Inferior parietal cortex (tissue), 1 donor: ENCODE measurements at regions not wholly inside any gene's neighbourhood (a gene's known extent, or its start where the extent isn't known, plus 50 kb on each side); places are given as distances from the start of the nearest gene placed in this dataset.
"Not testable (repeated sequence)": the region's sequence is repeated elsewhere in the genome, so short reads cannot be mapped to it uniquely, and the experiment has no call there.

Experiments used
- DNase-seq: peaks from one replicate; pipeline ENCODE4 v3.0.0-alpha.2; 2016; ENCODE audit errors: extremely low spot score

GRCh38 chr15:20191508-20192125 lies 350.0 kb downstream of the GOLGA6L6 start:
- not testable (repeated sequence) for DNase-seq

DNA sequence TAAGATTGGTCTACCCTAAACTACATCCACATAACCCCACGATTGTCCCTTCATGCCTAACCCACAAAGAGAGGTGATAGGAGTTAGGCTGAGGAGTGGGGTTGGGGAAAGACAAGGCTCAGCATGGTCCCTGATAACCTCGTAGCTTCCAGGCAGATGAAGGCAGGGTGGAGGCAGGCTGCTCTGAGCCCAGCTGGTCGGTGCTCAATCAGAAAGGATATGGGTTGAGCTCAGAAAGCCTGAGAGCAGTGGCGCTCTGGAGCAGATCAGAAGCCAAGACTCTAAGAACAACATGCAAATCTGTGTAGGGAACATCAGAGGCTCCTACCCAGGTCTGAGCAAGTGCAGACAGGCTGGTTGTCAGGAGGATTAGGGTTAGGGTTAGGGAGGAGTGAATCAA lies 353.0 kb downstream of the GOLGA6L6 start:
- not testable (repeated sequence) for DNase-seq

- DNase-seq = not testable (repeated sequence)
These were observed 353.9 kb downstream of the GOLGA6L6 start for GRCh38 chr15:20187370-20188355.

DNA sequence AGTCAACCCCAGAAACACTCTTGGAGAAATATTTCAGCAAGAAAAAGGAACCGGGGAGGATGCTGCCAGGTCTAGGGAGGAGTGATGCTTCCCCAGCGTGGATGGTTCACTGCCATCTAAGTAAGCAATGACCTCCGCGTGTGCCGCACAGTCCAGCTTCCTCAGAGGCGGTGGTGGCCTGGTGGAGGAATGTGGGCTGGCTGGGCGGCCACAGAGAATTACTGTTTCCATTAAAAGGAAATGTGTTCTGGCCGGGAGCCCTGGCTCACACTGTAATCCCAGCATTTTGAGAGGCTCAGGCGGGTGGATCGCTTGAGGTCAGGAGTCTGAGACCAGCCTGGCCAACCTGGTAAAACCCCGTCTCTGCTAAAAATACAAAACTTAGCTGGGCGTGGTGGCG lies 356.7 kb downstream of the GOLGA6L6 start:
- DNase-seq = not testable (repeated sequence)

- DNase-seq = not testable (repeated sequence)
These were observed 373.4 kb downstream of the GOLGA6L6 start for GRCh38 chr15:20168221-20168620.

DNA sequence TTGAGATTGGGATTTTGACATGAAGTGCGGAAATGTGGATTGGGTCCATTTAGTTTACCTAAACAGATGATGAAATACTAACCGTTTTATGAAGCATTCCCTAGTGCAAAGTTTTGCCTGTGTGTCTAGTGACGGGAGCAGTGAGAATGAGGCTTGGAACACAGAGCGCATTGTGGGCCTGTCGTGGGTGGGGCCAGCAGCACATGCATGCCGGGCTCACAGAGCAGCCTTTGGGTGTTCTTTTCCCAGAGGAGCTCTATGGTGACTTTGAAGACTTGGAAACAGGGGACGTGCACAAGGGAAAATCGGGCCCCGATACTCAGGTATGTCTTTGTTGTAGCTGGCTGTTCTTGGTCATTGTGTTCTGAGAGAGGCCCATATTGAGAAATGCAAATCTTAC lies 388.1 kb downstream of the GOLGA6L6 start:
- DNase-seq = not testable (repeated sequence)

- not testable (repeated sequence) for DNase-seq
These were observed 392.9 kb downstream of the GOLGA6L6 start for GRCh38 chr15:20148679-20149078.

GRCh38 chr15:20148008-20148407 lies 393.6 kb downstream of the GOLGA6L6 start:
- DNase-seq = not testable (repeated sequence)

- DNase-seq = not testable (repeated sequence)
These were observed 397.1 kb downstream of the GOLGA6L6 start for GRCh38 chr15:20144333-20145036.

- DNase-seq = not testable (repeated sequence)
These were observed 398.7 kb downstream of the GOLGA6L6 start for GRCh38 chr15:20142906-20143305.

DNA sequence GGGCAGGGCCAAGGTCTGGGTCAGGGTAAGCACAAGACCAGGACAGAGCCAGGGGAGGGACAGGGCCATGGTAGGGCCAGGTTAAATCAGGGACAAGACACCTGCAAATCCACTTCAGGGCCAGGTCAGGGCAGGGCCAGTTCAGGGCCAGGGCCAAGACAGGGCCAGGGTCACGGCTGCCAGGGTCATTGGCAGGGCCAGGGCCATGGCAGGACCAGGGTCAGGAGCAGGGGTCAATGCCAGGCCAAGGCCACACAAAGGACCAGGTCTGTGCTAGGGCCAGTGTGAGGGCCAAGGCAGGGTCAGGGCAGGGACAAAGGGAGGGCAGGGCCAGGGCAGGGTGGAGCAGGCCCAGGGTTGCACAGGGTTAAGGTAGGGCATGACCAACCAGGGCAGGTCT lies 399.2 kb downstream of the GOLGA6L6 start:
- DNase-seq = not testable (repeated sequence)

DNA sequence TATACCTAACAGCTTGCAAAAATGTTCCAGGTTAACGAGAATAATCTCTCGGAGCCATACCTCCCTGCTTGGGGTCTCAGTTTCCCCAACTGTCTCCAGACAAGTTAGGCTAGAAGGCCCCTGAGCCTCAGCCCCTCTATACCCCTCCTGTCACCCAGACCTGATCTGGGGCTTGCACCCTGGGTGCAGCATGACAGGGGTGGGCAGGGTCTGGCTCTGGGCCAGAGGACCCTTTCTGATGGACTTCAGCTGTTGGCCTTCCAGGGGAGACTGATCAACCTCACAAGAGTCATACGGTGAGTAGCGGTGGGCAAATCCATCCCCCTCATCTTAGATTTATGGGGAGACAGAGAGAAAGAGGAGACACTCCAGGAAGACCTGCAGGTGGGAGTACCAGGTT lies 416.9 kb downstream of the GOLGA6L6 start:
- not testable (repeated sequence) for DNase-seq

GRCh38 chr15:20106026-20106425 lies 435.6 kb downstream of the GOLGA6L6 start:
- DNase-seq = no peak

DNA sequence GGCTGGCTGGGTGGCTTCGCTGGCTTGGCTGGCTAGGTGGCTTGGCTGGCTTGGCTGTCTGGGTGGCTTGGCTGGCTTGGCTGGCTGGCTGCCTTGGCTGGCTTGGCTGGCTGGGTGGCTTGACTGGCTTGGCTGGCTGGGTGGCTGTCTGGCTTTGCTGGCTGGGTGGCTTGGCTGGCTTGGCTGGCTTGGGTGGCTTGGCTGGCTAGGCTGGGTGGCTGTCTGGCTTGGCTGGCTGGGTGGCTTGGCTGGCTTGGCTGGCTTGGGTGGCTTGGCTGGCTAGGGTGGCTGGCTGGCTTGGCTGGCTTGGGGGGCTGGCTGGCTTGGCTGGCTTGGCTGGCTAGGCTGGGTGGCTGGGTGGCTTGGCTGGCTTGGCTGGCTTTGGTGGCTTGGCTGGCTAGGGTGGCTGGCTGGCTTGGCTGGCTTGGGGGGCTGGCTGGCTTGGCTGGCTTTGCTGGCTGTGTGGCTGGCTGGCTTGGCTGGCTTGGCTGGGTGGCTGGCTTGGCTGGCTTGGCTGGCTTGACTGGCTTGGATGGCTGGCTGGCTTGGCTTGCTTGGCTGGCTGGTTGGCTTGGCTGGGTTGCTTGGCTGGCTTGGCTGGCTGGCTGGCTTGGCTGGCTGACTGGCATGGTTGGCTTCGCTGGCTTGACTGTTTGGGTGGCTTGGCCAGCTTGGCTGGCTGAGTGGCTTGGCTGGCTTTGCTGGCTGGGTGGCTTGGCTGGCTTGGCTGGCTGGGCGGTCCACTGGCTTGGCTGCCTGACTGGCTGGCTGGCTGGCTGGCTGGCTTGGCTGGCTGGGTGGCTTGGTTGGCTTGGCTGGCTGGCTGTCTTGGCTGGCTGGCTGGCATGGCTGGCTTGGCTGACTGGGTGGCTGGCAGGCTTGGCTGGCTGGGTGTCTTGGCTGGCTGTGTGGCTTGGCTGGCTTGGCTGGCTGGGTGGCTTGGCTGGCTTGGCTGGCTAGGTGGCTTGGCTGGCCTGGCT lies 436.3 kb downstream of the GOLGA6L6 start:
- DNase-seq = not testable (repeated sequence)

GRCh38 chr15:20104551-20104950 lies 437.0 kb downstream of the GOLGA6L6 start:
- DNase-seq = not testable (repeated sequence)

DNA sequence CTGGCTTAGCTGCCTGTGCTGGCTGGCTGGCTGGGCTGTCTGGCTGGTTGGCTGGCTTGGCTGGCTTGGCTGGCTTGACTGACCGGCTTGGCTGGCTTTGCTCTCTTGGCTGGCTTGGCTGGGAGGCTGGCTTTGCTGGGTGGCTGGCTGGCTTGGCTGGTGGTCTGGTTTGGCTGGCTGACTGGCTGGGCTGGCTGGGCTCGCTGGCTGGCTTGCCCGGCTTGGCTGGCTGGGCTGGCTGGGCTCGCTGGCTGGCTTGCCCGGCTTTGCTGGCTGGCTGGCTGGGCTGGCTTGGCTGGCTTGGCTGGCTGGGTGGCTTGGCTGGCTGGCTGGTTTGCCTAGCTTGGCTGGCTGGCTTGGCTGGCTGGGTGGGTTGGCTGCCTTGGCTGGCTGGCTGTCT lies 438.7 kb downstream of the GOLGA6L6 start:
- not testable (repeated sequence) for DNase-seq

DNA sequence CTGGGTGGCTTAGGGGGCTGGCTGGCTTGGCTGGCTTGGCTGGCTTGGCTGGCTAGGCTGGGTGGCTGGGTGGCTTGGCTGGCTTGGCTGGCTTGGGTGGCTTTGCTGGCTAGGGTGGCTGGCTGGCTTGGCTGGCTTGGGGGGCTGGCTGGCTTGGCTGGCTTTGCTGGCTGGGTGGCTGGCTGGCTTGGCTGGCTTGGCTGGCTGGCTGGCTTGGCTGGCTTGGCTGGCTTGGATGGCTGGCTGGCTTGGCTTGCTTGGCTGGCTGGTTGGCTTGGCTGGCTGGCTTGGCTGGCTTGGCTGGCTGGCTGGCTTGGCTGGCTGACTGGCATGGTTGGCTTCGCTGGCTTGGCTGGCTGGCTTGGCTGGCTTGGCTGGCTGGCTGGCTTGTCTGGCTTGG lies 439.4 kb downstream of the GOLGA6L6 start:
- DNase-seq = not testable (repeated sequence)

GRCh38 chr15:20101281-20101680 lies 440.3 kb downstream of the GOLGA6L6 start:
- not testable (repeated sequence) for DNase-seq

DNA sequence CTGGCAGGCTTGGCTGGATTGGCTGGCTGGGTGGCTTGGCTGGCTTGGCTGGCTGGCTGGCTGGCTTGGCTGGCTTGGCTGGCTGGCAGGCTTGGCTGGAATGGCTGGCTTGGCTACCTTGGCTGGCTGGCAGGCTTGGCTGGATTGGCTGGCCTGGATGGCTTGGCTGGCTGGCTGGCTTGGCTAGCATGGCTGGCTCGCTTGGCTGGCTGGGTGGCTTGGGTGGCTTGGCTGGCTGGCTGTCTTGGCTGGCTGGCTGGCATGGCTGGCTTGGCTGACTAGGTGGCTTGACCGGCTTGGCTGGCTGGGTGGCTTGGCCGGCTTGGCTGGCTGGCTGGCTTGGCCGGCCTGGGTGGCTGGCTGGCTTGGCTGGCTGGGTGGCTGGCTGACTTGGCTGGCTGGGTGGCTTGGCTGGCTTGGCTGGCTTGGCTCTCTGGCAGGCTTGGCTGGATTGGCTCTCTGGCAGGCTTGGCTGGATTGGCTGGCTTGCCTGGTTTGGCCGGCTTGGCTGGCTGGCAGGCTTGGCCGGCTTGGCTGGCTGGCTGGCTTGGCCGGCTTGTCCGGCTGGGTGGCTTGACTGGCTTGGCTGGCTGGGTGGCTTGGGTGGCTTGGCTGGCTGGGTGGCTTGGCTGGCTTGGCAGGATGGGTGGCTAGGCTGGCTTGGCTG lies 440.9 kb downstream of the GOLGA6L6 start:
- DNase-seq = not testable (repeated sequence)

DNA sequence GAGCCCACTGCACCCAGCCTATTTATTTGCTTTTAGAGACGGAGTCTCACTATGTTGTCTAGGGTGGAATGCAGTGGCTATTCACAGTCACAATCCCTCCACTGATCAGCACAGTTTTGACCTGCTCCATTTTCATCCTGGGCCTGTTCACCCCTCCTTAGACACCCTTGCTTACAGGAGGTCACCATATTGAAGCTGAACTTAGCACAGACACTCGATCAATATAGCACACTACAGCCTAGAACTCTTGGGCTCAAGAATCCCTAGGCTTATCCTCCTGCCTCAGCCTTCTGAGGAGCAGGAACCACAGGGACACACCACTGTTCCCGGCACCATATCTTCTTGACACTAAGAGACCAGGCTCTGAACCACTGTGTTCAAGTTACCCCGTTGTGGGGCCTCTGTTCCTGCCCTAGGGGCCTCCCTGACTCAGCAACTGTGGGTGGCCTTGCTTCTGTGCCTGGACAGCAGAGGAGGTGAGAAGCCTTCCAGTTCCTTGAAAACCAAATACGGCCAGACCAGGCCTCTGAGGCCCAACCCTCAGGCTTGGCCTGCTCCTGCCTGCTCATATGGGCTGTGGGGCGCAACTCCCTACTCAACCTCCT lies 445.8 kb downstream of the GOLGA6L6 start:
- not testable (repeated sequence) for DNase-seq
